ENCODE measurements at regions not wholly inside any gene's neighbourhood (a gene's known extent, or its start where the extent isn't known, plus 50 kb on each side); places are given as distances from the start of the nearest gene placed in this dataset.

DNA sequence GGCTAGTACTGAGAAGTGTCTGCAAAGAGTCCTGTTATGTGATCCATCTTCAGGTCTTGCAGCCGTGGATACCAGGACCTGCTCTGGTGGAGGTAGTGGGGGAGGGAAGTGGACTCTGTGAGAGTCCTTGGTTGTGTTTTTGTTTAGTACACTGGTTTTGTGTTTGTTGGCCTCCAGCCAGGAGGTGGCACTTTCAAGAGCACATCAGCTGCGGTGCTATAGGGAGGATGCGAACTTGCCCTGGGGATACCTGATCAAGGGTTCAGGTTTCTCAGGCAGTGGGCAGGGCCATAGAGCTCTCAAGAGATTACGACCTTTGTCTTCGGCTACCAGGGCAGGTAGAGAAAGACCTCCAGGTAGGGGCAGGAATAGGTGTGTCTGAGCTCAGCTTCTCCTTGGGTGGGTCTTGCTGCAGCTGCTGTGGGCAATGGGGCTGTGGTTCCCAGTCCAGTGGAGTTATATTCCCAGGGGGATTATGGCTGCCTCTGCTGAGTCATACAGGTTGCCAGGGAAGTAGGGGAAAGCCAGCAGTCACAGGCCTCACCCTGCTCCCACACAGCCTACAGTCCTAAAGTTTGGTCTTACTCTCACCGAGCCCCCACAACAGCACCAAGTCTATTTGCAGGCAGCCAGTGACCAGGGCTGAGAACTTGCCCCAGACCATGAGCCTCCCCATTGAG is 132.8 kb upstream of the NPHP3 start:
- no peak for DNase-seq (ENCODE audit: extremely low spot score, unreplicated experiment)
- no peak overlapping the region for H3K27ac Mint-ChIP-seq (ENCODE audit: unreplicated experiment)
- peaks cover 6% of the 10 kb centered on the region for H3K9me3 Mint-ChIP-seq (ENCODE audit: unreplicated experiment)
- no peaks in the 10 kb centered on the region for H3K4me1 Mint-ChIP-seq (ENCODE audit: unreplicated experiment)
- H3K27me3 Mint-ChIP-seq (ENCODE audit: unreplicated experiment) = peaks cover 30% of the 10 kb centered on the region
- H3K4me3 Mint-ChIP-seq (ENCODE audit: unreplicated experiment) = no peak overlapping the region
- H3K36me3 Mint-ChIP-seq (ENCODE audit: unreplicated experiment) = no peaks in the 10 kb centered on the region
- TF ChIP-seq, protein P1, sequence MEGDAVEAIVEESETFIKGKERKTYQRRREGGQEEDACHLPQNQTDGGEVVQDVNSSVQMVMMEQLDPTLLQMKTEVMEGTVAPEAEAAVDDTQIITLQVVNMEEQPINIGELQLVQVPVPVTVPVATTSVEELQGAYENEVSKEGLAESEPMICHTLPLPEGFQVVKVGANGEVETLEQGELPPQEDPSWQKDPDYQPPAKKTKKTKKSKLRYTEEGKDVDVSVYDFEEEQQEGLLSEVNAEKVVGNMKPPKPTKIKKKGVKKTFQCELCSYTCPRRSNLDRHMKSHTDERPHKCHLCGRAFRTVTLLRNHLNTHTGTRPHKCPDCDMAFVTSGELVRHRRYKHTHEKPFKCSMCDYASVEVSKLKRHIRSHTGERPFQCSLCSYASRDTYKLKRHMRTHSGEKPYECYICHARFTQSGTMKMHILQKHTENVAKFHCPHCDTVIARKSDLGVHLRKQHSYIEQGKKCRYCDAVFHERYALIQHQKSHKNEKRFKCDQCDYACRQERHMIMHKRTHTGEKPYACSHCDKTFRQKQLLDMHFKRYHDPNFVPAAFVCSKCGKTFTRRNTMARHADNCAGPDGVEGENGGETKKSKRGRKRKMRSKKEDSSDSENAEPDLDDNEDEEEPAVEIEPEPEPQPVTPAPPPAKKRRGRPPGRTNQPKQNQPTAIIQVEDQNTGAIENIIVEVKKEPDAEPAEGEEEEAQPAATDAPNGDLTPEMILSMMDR (IDR thresholded peaks at IDR 0.05) = no peak

DNA sequence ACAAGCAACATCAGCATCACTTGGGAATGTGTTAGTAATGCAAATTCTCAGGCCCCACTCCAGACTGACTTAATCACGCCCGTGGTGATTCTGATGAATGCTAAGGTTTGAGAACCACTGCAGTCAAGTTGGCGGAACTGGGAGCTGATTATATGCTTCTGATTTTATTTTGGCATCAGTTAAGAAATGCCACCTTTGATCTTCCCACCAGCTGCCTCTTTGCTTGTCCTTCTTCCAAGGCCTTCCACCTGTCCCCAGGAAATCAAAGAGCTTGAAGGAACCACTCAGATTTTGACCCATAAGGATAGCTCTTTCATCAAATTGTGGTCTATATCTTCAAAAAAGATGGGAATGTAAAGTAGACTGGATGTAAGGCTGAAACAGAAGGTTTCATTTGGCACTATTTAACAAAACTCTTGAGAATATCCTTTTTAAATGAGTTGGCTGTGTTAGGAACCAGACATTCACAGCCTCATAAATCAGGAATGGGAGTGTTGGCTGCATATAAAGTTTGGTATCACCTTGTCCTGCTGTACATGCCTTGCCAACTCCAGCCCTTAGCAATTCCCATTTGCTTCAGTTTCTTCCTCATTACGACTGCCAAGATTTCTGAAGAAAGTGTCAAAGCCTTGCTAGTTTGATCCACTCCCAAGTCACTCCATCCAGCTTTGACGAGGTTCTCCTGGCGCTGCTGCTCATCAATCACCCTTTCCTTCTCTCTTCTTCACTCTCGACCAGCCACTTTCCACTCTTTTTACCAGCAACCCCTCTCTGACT is 125.8 kb upstream of the NPHP3 start:
- peaks cover 6% of the 10 kb centered on the region for H3K9me3 Mint-ChIP-seq (ENCODE audit: unreplicated experiment)

DNA sequence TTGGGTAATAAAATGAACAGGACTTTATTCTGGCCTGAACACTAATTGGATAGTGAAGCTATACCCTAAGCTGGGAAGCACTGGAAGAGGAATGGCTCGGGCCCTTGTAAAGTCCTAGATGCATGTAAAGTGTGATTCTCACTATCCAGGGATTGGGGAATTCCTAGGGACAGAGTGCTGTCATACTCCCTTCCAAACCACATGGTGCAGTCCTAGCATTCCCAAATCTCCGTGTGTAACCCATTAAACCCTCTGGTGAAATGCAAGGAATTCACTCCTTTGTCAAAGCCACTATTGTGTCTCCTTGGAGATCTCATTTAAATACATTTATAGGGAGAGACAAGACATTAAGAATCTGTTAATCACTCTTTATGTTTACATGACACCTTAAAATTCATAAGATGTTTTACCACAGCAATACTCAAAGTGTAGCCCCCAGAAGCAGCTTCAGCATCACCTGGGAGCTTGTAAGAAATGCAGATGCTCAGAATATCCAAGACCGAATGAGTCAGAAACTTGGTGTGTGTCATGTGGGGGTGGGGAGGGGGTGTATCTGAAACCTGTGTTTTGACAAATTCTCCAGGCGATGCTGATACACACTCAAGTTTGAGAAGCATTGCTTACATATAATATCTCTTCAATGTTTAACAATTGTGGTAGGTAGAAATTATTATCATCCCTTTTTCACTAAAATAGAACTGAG is 121.8 kb upstream of the NPHP3 start:
- H3K4me1 Mint-ChIP-seq (ENCODE audit: unreplicated experiment) = no peaks in the 10 kb centered on the region
- no peak overlapping the region for H3K4me3 Mint-ChIP-seq (ENCODE audit: unreplicated experiment)
- H3K27ac Mint-ChIP-seq (ENCODE audit: unreplicated experiment) = no peak overlapping the region
- no peak for DNase-seq (ENCODE audit: extremely low spot score, unreplicated experiment)
- H3K27me3 Mint-ChIP-seq (ENCODE audit: unreplicated experiment) = peaks cover 40% of the 10 kb centered on the region
- no peaks in the 10 kb centered on the region for H3K9me3 Mint-ChIP-seq (ENCODE audit: unreplicated experiment)
- no peaks in the 10 kb centered on the region for H3K36me3 Mint-ChIP-seq (ENCODE audit: unreplicated experiment)
- TF ChIP-seq, protein P1 (IDR thresholded peaks at IDR 0.05) = no peak

More for the DNA sequence above, 125.8 kb upstream of the NPHP3 start:
- no peak overlapping the region for H3K4me3 Mint-ChIP-seq (ENCODE audit: unreplicated experiment)
- TF ChIP-seq, protein P1 (IDR thresholded peaks at IDR 0.05) = no peak
- no peak overlapping the region for H3K27ac Mint-ChIP-seq (ENCODE audit: unreplicated experiment)
- DNase-seq (ENCODE audit: extremely low spot score, unreplicated experiment) = no peak
- H3K27me3 Mint-ChIP-seq (ENCODE audit: unreplicated experiment) = peaks cover 33% of the 10 kb centered on the region
- no peaks in the 10 kb centered on the region for H3K4me1 Mint-ChIP-seq (ENCODE audit: unreplicated experiment)
- H3K36me3 Mint-ChIP-seq (ENCODE audit: unreplicated experiment) = no peaks in the 10 kb centered on the region

DNA sequence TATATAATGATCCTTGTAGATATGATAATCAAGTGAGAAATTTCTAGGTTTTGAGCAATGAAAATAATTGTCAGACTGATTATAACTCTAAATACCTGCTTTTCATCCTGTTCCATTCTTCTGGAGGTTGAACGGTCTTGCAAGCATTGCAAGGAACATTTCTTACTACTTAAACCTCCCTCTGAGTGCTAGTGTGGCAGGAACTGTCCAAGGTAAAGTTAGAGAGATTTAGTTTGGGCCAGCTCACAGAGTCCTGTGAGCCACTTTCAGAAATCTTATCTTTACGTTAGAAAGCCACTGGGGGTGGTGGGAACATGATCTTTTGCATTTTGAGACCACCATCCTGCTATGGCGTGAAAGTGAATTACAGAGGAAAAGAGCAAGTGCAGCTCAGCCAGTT is 121.1 kb upstream of the NPHP3 start:
- no peaks in the 10 kb centered on the region for H3K4me1 Mint-ChIP-seq (ENCODE audit: unreplicated experiment)
- no peaks in the 10 kb centered on the region for H3K36me3 Mint-ChIP-seq (ENCODE audit: unreplicated experiment)
- no peak for DNase-seq (ENCODE audit: extremely low spot score, unreplicated experiment)
- TF ChIP-seq, protein P1 (IDR thresholded peaks at IDR 0.05) = no peak
- H3K27me3 Mint-ChIP-seq (ENCODE audit: unreplicated experiment) = peaks cover 37% of the 10 kb centered on the region
- H3K4me3 Mint-ChIP-seq (ENCODE audit: unreplicated experiment) = no peak overlapping the region
- H3K27ac Mint-ChIP-seq (ENCODE audit: unreplicated experiment) = no peak overlapping the region
- no peaks in the 10 kb centered on the region for H3K9me3 Mint-ChIP-seq (ENCODE audit: unreplicated experiment)

DNA sequence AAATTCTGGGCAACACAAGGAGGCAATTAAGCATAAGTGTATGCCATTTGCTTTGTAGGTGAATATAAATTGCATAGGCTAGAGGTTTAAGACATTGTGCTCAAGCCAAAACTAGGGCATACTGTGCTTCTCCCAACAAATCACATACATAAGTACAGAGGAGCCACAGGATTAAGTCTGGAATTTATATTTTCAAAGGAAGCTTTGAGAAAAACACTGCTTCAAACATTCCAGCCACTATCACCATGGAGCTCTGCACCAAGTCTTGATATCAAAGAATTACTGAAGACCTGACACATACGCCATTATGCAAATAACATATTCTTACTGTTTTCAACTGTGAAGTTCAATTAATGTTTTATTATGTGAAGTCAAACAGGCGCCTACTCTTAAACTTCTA is 119.4 kb upstream of the NPHP3 start:
- TF ChIP-seq, protein P1 (IDR thresholded peaks at IDR 0.05) = no peak
- Mint-ChIP-seq H3K9me3 (ENCODE audit: unreplicated experiment) (no peaks in the 10 kb centered on the region), H3K27ac (ENCODE audit: unreplicated experiment) (no peak overlapping the region), H3K4me1 (ENCODE audit: unreplicated experiment) (no peaks in the 10 kb centered on the region), H3K27me3 (ENCODE audit: unreplicated experiment) (peaks cover 41% of the 10 kb centered on the region), H3K36me3 (ENCODE audit: unreplicated experiment) (no peaks in the 10 kb centered on the region), H3K4me3 (ENCODE audit: unreplicated experiment) (no peak overlapping the region)
- no peak for DNase-seq (ENCODE audit: extremely low spot score, unreplicated experiment)
